ENCODE measurements at regions not wholly inside any gene's neighbourhood (a gene's known extent, or its start where the extent isn't known, plus 50 kb on each side); places are given as distances from the start of the nearest gene placed in this dataset.

DNA sequence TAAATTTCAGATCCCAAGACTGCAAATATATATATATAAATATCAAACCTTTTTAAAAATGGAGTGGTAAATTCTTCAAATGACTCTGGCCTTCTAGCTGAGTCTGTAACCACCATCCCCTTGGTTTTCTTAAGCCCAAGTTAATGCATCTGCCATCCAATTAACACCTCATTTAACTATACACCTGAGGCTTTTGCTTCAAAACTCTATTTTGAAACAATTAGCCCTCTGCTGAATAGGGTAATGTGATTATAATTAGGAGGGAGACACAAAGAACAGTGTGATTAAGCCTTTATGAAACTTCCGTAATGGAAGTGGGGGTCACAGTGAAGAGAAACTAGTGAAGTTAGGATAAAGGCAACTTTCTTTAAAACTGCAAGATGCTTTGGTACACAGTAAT lies 83.6 kb downstream of the GPR37 start:
- TF ChIP-seq POLR2AphosphoS5 (IDR thresholded peaks at IDR 0.05) = no peak
- no peak for TF ChIP-seq POLR2A (IDR thresholded peaks at IDR 0.05)

Data from sigmoid colon (tissue), 4 donors.